WTC11 (cell line): ENCODE measurements at regions not wholly inside any gene's neighbourhood (a gene's known extent, or its start where the extent isn't known, plus 50 kb on each side); places are given as distances from the start of the nearest gene placed in this dataset.
A peak's percentile ranks its signal among the peaks of the same experiment; 100 is the strongest.

Source experiments
- ATAC-seq: fragments of 200-7000 bp; cut with Tn5 transposase; 2 replicates; pipeline ENCODE4 v1.10.0; 2021; ENCODE audit warnings: mild to moderate bottlenecking, moderate library complexity
- CTCF ChIA-PET: fragments of 300-600 bp; sonication (Branson Sonifier 250); formaldehyde crosslinking; loops from one replicate; lab custom pipeline; 2021; ENCODE audit warnings: antibody characterized with exemption; lab: Charles Lee
- POLR2A ChIA-PET: fragments of 350-600 bp; sonication (Branson Sonifier 250); formaldehyde crosslinking; loops from one replicate; lab custom pipeline; 2021; ENCODE audit warnings: antibody characterized with exemption; lab: Charles Lee
- DNase-seq: peaks from one replicate; pipeline ENCODE4 v3.0.0; 2021; ENCODE audit warnings: low spot score
- H3K27ac Mint-ChIP-seq: 2 replicates; pipeline ENCODE4 v1.8.0; 2021; ENCODE audit warnings: mixed read lengths
- H3K27me3 Mint-ChIP-seq: 2 replicates; pipeline ENCODE4 v1.8.0; 2021; ENCODE audit warnings: low read depth, mild to moderate bottlenecking, moderate library complexity, mixed read lengths
- H3K36me3 Mint-ChIP-seq: 2 replicates; pipeline ENCODE4 v1.8.0; 2021; ENCODE audit warnings: mixed read lengths
- H3K4me1 Mint-ChIP-seq: 2 replicates; pipeline ENCODE4 v1.8.0; 2022; ENCODE audit warnings: mixed read lengths
- H3K4me3 Mint-ChIP-seq: 2 replicates; pipeline ENCODE4 v1.8.0; 2021; ENCODE audit warnings: mild to moderate bottlenecking, moderate library complexity, mixed read lengths
- H3K9me3 Mint-ChIP-seq: 2 replicates; pipeline ENCODE4 v1.8.0; 2021; ENCODE audit warnings: mixed read lengths
- ARID4B ChIP-seq: sonication (generic); formaldehyde crosslinking; IDR thresholded peaks from 2 replicates; pipeline ENCODE4 v1.8.0; 2023; ENCODE audit warnings: missing genetic modification reagents, mild to moderate bottlenecking, borderline replicate concordance
- CREM ChIP-seq: sonication (generic); formaldehyde crosslinking; IDR thresholded peaks from 2 replicates; pipeline ENCODE4 v1.8.1; 2022; ENCODE audit warnings: mild to moderate bottlenecking, missing genetic modification reagents, moderate library complexity
- E2F4 ChIP-seq: sonication (generic); formaldehyde crosslinking; IDR thresholded peaks from 2 replicates; pipeline ENCODE4 v1.8.1; 2022; ENCODE audit warnings: low read depth, mild to moderate bottlenecking, moderate library complexity, missing genetic modification reagents, borderline replicate concordance
- EMX1 ChIP-seq: fragments of 250-450 bp; sonication (Bioruptor Pico); IDR thresholded peaks from 2 replicates; pipeline ENCODE4 v1.8.0; 2021; ENCODE audit warnings: mild to moderate bottlenecking
- GABPB1 ChIP-seq: sonication (generic); formaldehyde crosslinking; IDR thresholded peaks from 2 replicates; pipeline ENCODE4 v1.8.1; 2023; ENCODE audit warnings: mild to moderate bottlenecking, missing genetic modification reagents
- HMGXB4 ChIP-seq: sonication (generic); formaldehyde crosslinking; IDR thresholded peaks from 2 replicates; pipeline ENCODE4 v1.8.1; 2023; ENCODE audit warnings: mild to moderate bottlenecking, moderate library complexity, missing genetic modification reagents
- JAZF1 ChIP-seq: fragments of 250-450 bp; sonication (Bioruptor Pico); IDR thresholded peaks from 2 replicates; pipeline ENCODE4 v1.9.0; 2021; ENCODE audit warnings: moderate library complexity, mild to moderate bottlenecking, inconsistent platforms
- MYBL2 ChIP-seq: sonication (generic); formaldehyde crosslinking; IDR thresholded peaks from 2 replicates; pipeline ENCODE4 v1.8.1; 2023; ENCODE audit warnings: mild to moderate bottlenecking, moderate library complexity, missing genetic modification reagents
- NR1H2 ChIP-seq: sonication (generic); formaldehyde crosslinking; IDR thresholded peaks from 2 replicates; pipeline ENCODE4 v1.9.0; 2021; ENCODE audit warnings: mild to moderate bottlenecking, moderate library complexity, missing genetic modification reagents
- SP1 ChIP-seq: sonication (generic); formaldehyde crosslinking; conservative IDR thresholded peaks from 2 replicates; pipeline ENCODE4 v1.8.1; 2022; ENCODE audit warnings: missing genetic modification reagents
- TCF7 ChIP-seq: sonication (generic); formaldehyde crosslinking; IDR thresholded peaks from 2 replicates; pipeline ENCODE4 v1.8.0; 2022; ENCODE audit warnings: mild to moderate bottlenecking, low read depth, missing genetic modification reagents, moderate library complexity
- TP53 ChIP-seq: sonication (generic); formaldehyde crosslinking; IDR thresholded peaks from 2 replicates; pipeline ENCODE4 v1.8.1; 2023; ENCODE audit warnings: mild to moderate bottlenecking, missing genetic modification reagents
- ZMAT4 ChIP-seq: fragments of 250-450 bp; sonication (Bioruptor Pico); IDR thresholded peaks from 2 replicates; pipeline ENCODE4 v1.9.0; 2021; ENCODE audit warnings: mild to moderate bottlenecking
- ZNF121 ChIP-seq: sonication (generic); formaldehyde crosslinking; IDR thresholded peaks from 2 replicates; pipeline ENCODE4 v1.8.0; 2023; ENCODE audit warnings: missing genetic modification reagents
- ZNF138 ChIP-seq: sonication (generic); formaldehyde crosslinking; conservative IDR thresholded peaks from 2 replicates; pipeline ENCODE4 v1.8.1; 2022; ENCODE audit warnings: mild to moderate bottlenecking, moderate library complexity, missing genetic modification reagents
- ZNF425 ChIP-seq: fragments of 250-450 bp; sonication (Bioruptor Pico); conservative IDR thresholded peaks from 2 replicates; pipeline ENCODE4 v1.9.0; 2021; ENCODE audit warnings: mild to moderate bottlenecking
- ZNF512 ChIP-seq: sonication (generic); formaldehyde crosslinking; IDR thresholded peaks from 2 replicates; pipeline ENCODE4 v1.8.1; 2022; ENCODE audit warnings: missing genetic modification reagents, borderline replicate concordance

GRCh38 chr7:106393564-106394251 is 108.9 kb upstream of the NAMPT start:
- ChIA-PET CTCF (no interaction called here), POLR2A (no interaction called here)
- TF ChIP-seq JAZF1 (CRISPR knock-in tag) (no peak), ZNF138 (CRISPR knock-in tag) (no peak), GABPB1 (CRISPR knock-in tag) (no peak), NR1H2 (no peak)
- Mint-ChIP-seq H3K27ac (no peak overlapping the region), H3K36me3 (0 out of 2 replicates have a peak, but pooled peaks cover 2% of the 10 kb centered on the region), H3K27me3 (peaks cover 5% of the 10 kb centered on the region), H3K4me1 (peaks cover 20% of the 10 kb centered on the region), H3K4me3 (no peak overlapping the region), H3K9me3 (peaks cover 22% of the 10 kb centered on the region)
- ATAC-seq = peak; percentile 48
- no peak for DNase-seq

- TF ChIP-seq TCF7 (CRISPR knock-in tag) (no peak), ZNF425 (CRISPR knock-in tag) (no peak), MYBL2 (CRISPR knock-in tag) (no peak), HMGXB4 (CRISPR knock-in tag) (no peak), CREM (CRISPR knock-in tag) (no peak), TP53 (CRISPR knock-in tag) (no peak), ZNF138 (CRISPR knock-in tag) (no peak), SP1 (no peak), ARID4B (no peak), ZMAT4 (CRISPR knock-in tag) (no peak), ZNF121 (no peak), ZNF512 (CRISPR knock-in tag) (no peak), E2F4 (CRISPR knock-in tag) (no peak), EMX1 (CRISPR knock-in tag) (no peak)
- ATAC-seq = no peak
- ChIA-PET CTCF (no interaction called here), POLR2A (interaction anchor here (0.6 kb wide), 1 partner anchor 1460 kb away, joined by 7 read pairs; no protein-coding TSS in a partner anchor)
- Mint-ChIP-seq H3K36me3 (0 out of 2 replicates have a peak, but pooled peaks cover 2% of the 10 kb centered on the region), H3K9me3 (peaks cover 14% of the 10 kb centered on the region), H3K4me3 (no peak overlapping the region), H3K27me3 (no peaks in the 10 kb centered on the region), H3K4me1 (peaks cover 14% of the 10 kb centered on the region), H3K27ac (no peak overlapping the region)
- DNase-seq = no peak
Observed at GRCh38 chr7:106392590-106392989, 107.8 kb upstream of the NAMPT start.
